ENCODE measurements at regions not wholly inside any gene's neighbourhood (a gene's known extent, or its start where the extent isn't known, plus 50 kb on each side); places are given as distances from the start of the nearest gene placed in this dataset.

GRCh38 chr5:3843706-3844105 lies 248.1 kb downstream of the IRX1 start:
- TF ChIP-seq POLR2A (IDR thresholded peaks at IDR 0.05) (no peak), CTCF (IDR thresholded peaks at IDR 0.05) (no peak)
